Stimulated activated CD4-positive, alpha-beta T cell treated with anti-CD3 and anti-CD28 coated beads, TNF-alpha, amount 100 ng/mL, for 4 hours (primary cell): ENCODE measurements at regions not wholly inside any gene's neighbourhood (a gene's known extent, or its start where the extent isn't known, plus 50 kb on each side); places are given as distances from the start of the nearest gene placed in this dataset.
"Not testable (repeated sequence)": the region's sequence is repeated elsewhere in the genome, so short reads cannot be mapped to it uniquely, and the experiment has no call there.

Experiments used
- DNase-seq, 3 experiments: peaks; one replicate each; pipeline ENCODE4 v3.0.0-alpha.2; 2020; ENCODE audit warnings: low read depth in 3 of 3

GRCh38 chr2:238722883-238723282, 125.0 kb upstream of the TWIST2 start:
- no peak for DNase-seq

- DNase-seq: not testable (repeated sequence)
Observed at GRCh38 chr2:238723740-238724320, 124.1 kb upstream of the TWIST2 start.

DNA sequence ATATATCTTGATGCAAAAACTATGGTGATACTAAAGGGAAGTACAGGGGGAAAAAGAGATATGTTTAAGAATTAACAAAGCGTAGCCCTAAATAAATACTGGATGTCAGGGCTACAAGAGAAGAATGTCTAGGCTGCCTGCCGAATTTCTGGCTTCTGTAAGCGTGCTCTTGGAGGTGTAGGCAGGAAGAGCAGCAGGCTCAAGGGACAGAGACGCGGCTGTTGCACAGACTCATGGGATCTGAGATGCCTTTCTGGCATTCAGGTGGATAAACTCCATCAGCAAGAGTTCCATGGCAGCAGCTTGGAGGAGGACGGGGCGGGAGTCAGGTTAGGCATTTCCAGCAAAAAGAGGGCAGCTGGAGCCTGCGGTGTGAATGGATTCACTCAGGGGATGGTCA, 123.2 kb upstream of the TWIST2 start:
- DNase-seq: no peak

DNA sequence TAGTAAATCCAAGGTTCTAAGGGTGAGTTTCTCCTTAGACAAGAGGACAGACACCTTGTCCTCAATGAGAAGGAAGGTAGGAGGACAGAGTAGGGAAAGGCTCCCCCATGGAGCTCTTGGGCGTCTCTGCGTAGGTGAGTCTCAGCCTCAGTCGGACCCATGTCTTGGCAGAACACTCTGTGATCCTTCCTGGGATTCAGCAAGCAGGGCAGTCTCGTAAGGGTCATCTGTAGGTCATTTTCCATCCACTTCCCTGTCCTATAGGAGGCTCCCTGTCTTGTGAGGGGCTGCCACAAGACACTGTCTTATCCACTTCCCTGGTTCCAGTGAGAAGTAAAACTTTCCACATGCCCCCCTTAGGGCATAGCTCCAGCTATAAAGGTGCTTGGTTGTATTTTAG, 122.6 kb upstream of the TWIST2 start:
- DNase-seq: no peak

DNA sequence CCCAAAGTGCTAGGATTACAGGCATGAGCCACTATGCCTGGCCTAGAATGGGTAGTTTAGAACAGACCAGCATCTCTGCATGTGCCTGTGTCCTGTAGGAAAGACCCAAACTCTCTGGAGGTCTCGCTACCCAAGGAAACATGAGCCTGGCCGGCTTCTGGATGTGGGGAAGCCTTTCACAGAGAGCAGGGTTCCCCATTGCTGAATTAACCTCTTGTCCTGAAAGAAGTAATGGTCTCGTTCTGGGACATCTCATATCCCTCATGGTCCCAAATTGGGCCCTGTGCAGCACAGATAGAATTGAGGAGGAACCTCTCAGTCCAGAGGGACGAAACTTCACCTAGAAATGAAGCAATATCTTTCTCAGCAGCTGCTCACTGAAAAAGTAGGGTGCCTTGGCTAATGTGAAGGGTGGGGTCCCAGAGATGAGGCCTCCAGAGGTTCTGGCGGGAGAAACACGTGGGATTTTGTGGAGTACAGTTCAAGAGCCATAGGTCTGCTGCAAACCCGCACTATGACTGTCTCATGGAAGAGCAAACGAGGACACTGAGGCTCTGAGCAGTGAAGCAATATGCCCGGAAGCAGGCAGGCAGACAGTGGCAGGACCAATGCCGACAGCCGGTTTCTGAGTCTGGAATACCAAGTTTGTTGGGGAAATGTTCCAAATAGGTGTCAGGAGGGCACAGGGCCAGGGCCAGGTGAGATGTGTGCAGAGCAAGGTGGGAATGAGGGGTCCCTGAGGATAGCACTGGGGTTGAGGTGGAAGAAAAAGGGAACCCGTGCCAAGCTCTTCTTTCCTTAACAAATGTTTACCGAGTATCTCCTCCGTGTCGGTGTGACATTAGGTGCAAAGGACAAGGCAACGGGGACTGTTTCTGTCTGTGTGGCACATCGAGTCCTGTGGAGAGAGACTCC, 121.0 kb upstream of the TWIST2 start:
- no peak for DNase-seq

GRCh38 chr2:238727585-238728329, 120.1 kb upstream of the TWIST2 start:
- DNase-seq: no peak

- no peak for DNase-seq
Observed at GRCh38 chr2:238728330-238729260, 119.3 kb upstream of the TWIST2 start.

DNA sequence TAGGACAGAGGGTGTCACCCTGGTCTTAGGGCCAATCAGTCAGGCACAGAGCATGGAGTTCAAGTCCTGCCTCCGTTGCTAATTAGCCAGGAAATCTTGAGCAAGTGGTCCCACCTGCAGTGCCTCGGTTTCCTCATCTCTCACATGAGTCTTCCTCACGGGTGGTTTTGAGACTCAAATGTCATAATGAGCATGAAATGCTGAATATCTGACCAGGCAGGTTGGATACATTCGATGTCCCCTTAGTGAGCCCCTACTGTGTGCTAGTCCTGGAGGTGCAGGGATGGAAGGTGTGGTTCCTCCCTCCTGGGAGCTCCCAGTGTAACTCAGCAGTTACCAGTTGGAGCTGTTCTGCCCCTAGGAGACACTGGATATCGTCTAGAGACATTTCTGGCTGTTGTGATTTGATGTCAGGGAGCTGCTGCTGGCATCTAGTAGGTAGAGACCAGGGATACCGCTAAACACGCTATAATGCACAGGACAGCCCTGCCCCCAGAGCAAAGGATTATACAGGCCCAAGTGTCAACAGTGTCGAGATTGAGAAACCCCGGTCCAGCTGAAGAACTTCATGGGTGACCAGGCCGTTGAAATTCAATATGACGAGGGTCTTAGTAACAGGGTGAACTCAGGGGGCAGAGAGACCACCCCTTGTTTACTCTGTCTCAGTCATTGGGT, 118.5 kb upstream of the TWIST2 start:
- DNase-seq: no peak

DNA sequence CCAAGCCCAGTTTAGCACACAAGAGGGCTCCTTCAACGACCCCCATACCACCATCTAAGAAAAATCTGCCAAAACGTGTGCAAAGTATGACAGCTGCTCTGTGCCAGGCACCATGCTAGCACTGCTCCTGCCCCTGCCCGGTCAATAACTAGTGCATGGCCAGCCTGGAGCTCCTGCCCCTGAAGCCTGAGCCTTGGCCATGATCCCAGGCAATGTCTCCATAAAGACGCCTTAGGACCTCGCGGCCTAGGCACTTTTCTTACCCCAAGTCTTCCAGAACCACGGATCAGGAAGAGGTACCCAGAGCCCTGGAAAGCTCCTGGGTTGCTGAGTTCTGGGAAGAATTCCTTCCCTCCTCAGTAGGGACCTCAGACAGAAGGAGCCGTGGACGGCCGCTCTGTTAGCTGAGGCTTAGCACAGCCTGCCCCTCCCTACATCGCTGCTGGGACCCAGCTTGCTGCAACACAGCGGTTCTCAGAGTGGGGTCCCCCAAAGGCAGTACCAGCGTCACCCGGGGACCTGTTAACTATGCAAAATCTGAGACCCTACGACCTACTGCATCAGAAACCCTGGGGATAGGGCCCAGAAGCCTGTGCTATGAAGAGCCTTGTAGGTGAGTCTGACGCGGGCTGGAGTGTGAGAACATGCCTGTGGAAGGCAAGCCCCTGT, 117.8 kb upstream of the TWIST2 start:
- no peak for DNase-seq

DNA sequence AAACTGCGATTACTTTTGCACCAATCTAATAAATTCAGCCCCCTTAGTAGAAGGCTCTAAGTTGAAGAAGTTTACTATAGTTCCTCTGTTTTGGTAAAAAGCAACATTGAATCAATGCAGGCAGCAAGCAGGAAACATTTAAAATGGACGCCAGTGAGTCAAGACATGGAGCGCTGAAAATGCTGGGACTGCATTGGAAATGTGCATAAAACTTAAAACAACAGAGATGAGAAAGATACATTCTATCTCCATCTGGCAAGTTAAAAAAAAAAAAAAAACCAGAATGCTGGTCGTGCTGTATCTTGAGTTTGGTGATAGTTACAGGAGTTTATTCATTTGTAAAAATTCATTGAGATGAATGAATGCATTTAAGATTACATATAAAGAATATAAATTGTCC, 117.0 kb upstream of the TWIST2 start:
- DNase-seq: no peak

DNA sequence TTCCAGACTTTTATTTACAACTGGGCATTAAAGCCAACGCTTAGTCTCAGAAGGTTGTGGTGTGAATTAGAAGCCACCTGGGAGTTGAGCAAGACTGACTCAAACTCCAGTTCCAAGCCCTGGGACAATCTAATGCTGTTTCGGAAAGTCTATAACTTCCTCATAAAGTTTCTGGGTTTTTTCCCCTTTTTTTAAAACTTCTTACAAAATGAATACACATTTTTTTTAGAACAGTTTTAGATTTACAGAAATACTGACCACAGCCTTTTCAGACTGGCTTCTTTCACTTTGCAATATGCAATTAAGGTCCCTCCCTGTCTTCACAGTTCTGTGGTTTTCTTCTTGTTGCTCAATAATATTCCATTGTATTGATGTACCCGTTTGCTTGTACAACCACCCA, 115.9 kb upstream of the TWIST2 start:
- no peak for DNase-seq

DNA sequence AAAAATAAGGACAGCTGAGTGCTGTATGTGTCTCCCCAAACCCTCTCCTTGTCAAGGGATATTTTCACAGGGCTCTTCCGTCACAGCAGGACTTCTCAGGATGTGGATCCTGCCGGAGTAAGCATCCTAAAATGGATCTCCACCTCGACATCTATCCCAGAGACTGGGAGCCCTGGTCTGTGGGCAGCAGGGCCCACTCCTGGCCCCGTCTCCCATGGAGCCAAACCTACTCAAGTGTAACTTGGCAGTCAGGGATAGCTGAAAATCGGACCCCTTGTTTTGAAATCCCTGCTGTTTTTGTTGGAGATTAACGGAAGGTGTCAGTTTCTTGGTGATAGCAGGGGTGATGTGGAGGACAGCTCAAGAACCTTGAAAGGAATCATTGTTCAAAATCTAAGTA, 109.0 kb upstream of the TWIST2 start:
- no peak for DNase-seq

GRCh38 chr2:238739668-238740067, 108.2 kb upstream of the TWIST2 start:
- DNase-seq: no peak

DNA sequence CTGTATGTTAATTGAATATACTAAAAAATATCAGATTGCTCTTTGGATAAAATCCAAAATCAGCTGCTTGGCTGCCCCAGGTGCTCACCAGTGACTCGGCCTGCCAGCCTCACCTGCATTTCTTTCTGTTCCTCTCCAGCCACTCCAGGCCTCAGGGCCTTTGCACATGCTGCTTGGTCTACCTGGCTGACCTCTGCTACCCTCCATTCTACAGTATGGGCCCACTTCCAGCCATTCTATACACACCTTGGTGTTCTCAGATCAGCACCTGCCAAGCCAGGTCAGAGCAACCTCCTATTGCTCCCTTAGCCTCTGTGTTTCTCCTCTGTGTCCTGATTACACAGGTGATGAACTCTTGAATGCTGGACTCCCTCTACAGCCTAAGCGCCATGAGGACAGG, 106.6 kb upstream of the TWIST2 start:
- no peak for DNase-seq

- no peak for DNase-seq
Observed at GRCh38 chr2:238742066-238742465, 105.8 kb upstream of the TWIST2 start.

DNA sequence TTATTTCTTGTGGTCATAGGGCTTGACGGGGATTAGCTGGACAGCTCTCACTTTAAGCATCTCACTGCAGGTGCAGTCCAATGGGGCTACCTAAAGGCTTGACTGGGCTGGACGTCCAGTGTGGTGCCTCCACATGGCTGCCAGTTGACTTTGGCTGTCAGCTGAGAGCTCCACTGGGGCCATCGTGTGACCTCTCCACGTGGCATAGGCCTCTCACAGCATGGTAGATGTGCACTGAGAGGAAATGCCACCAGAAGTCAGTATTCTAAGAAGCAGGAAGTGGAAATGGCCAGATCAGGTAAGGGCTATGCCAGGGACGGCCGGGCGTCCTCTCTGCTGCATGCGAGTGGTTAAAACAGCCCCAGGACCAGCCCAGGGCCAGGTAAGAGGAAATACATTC, 105.2 kb upstream of the TWIST2 start:
- DNase-seq: no peak

GRCh38 chr2:238743243-238744065, 104.4 kb upstream of the TWIST2 start:
- no peak for DNase-seq

- no peak for DNase-seq
Observed at GRCh38 chr2:238744951-238745350, 102.9 kb upstream of the TWIST2 start.

- DNase-seq: no peak
Observed at GRCh38 chr2:238745997-238746396, 101.9 kb upstream of the TWIST2 start.

- no peak for DNase-seq
Observed at GRCh38 chr2:238747114-238747513, 100.8 kb upstream of the TWIST2 start.
